GM10266 (cell line): ENCODE measurements at regions not wholly inside any gene's neighbourhood (a gene's known extent, or its start where the extent isn't known, plus 50 kb on each side); places are given as distances from the start of the nearest gene placed in this dataset.

Experiments used
- DNase-seq: peaks from one replicate; pipeline ENCODE4 v3.0.0; 2012; ENCODE audit errors: extremely low spot score
- CTCF ChIP-seq: IDR thresholded peaks from 2 replicates; pipeline ENCODE4 v1.5.1; 2012; ENCODE audit warnings: mild to moderate bottlenecking, low read depth; ENCODE audit not compliant: control insufficient read depth, insufficient read depth; ENCODE audit errors: missing control alignments

GRCh38 chr15:39430389-39430788 is 150.5 kb upstream of the THBS1 start:
- no peak for TF ChIP-seq CTCF
- no peak for DNase-seq

GRCh38 chr15:39431376-39431775 is 149.5 kb upstream of the THBS1 start:
- DNase-seq: no peak
- TF ChIP-seq CTCF: no peak

GRCh38 chr15:39432026-39432425 is 148.9 kb upstream of the THBS1 start:
- no peak for DNase-seq
- TF ChIP-seq CTCF: no peak

- TF ChIP-seq CTCF: no peak
- DNase-seq: no peak
Observed at GRCh38 chr15:39432912-39433348, 147.9 kb upstream of the THBS1 start.

- no peak for TF ChIP-seq CTCF
- DNase-seq: no peak
Observed at GRCh38 chr15:39433376-39433775, 147.5 kb upstream of the THBS1 start.

DNA sequence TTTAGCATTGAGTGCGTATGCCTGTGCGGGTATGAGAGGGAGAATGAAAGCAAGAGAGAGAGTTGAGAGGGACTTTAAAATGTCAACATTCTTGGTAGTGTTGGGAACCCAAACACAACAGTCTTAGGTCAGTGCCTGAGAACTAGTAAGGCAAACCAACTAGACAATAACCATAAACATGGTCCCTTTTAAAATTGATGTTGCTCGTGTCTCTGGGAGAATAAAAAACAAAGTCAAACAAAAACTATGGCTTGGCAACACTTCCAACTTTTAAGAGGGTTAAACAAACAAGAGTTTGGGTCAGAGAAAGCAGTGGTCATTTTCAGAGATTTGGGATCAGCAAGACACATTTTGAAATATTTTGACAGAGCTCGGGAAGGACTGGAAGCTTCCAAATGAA is 146.7 kb upstream of the THBS1 start:
- no peak for TF ChIP-seq CTCF
- DNase-seq: no peak

DNA sequence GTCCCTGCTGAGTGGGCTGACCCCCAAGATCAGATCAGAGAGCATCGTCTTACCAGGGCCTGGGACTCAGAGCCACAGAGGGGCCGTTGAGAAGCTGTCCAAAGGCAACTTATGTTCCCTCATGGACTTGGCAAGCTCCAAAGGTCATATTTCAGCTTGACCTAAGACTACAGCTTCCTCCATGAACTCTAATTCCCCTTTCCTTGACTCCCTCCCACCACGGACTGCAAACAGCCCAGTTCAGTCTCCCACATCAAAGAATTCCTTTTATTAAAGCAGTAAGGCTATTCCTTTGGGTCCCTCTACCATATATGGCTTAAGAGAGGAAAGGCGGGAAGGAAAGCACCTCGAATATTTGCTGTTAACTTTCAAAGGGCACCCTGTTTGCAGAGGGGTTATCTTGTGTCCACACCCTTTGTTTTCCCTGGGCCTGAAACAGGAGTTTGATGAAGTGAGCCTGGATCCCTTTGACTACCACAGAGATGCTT is 146.1 kb upstream of the THBS1 start:
- TF ChIP-seq CTCF: no peak
- no peak for DNase-seq
